TTC549 (cell line): ENCODE measurements at regions not wholly inside any gene's neighbourhood (a gene's known extent, or its start where the extent isn't known, plus 50 kb on each side); places are given as distances from the start of the nearest gene placed in this dataset.
"Not testable (repeated sequence)": the region's sequence is repeated elsewhere in the genome, so short reads cannot be mapped to it uniquely, and the experiment has no call there.

ENCODE experiments used
- FAIRE-seq: peaks from 2 replicates; lab custom pipeline; 2012; peaks lifted over from hg19 to GRCh38; lab: Jason Lieb, UNC

- no peak for FAIRE-seq
These were observed 509.2 kb downstream of the CSNK1G3 start for GRCh38 chr5:124021066-124021641.

GRCh38 chr5:124017321-124017720 lies 505.3 kb downstream of the CSNK1G3 start:
- FAIRE-seq = not testable (repeated sequence)

- FAIRE-seq = no peak
These were observed 495.9 kb downstream of the CSNK1G3 start for GRCh38 chr5:124007675-124008398.

- FAIRE-seq = no peak
These were observed 489.1 kb downstream of the CSNK1G3 start for GRCh38 chr5:124001036-124001615.

GRCh38 chr5:124000538-124000937 lies 488.6 kb downstream of the CSNK1G3 start:
- no peak for FAIRE-seq

- FAIRE-seq = no peak
These were observed 485.7 kb downstream of the CSNK1G3 start for GRCh38 chr5:123997462-123998215.

- FAIRE-seq = no peak
These were observed 485.1 kb downstream of the CSNK1G3 start for GRCh38 chr5:123997064-123997461.

- FAIRE-seq = no peak
These were observed 480.7 kb downstream of the CSNK1G3 start for GRCh38 chr5:123992641-123993040.

GRCh38 chr5:123987956-123988355 lies 476.0 kb downstream of the CSNK1G3 start:
- no peak for FAIRE-seq

GRCh38 chr5:123976379-123977033 lies 464.5 kb downstream of the CSNK1G3 start:
- FAIRE-seq = no peak

- not testable (repeated sequence) for FAIRE-seq
These were observed 463.5 kb downstream of the CSNK1G3 start for GRCh38 chr5:123975521-123975920.

- no peak for FAIRE-seq
These were observed 454.8 kb downstream of the CSNK1G3 start for GRCh38 chr5:123966781-123967180.

GRCh38 chr5:123965626-123966025 lies 453.6 kb downstream of the CSNK1G3 start:
- FAIRE-seq = no peak

GRCh38 chr5:123964884-123965283 lies 452.9 kb downstream of the CSNK1G3 start:
- FAIRE-seq = no peak

GRCh38 chr5:123960526-123960925 lies 448.5 kb downstream of the CSNK1G3 start:
- FAIRE-seq = no peak

- no peak for FAIRE-seq
These were observed 439.6 kb downstream of the CSNK1G3 start for GRCh38 chr5:123951582-123951977.

GRCh38 chr5:123950701-123951581 lies 439.0 kb downstream of the CSNK1G3 start:
- no peak for FAIRE-seq

GRCh38 chr5:123949807-123950340 lies 437.9 kb downstream of the CSNK1G3 start:
- no peak for FAIRE-seq

GRCh38 chr5:123949043-123949804 lies 437.2 kb downstream of the CSNK1G3 start:
- no peak for FAIRE-seq

GRCh38 chr5:123947797-123948196 lies 435.8 kb downstream of the CSNK1G3 start:
- FAIRE-seq = no peak
